ENCODE measurements at regions not wholly inside any gene's neighbourhood (a gene's known extent, or its start where the extent isn't known, plus 50 kb on each side); places are given as distances from the start of the nearest gene placed in this dataset.

- no peak for DNase-seq
- Histone ChIP-seq H3F3A (ENCODE audit: low read length, unreplicated experiment) (no peaks in the 10 kb centered on the region), H3K9me3 (ENCODE audit: low read length) (peaks cover 22% of the 10 kb centered on the region; the same call in 1 of the 2 replicates), H3K4me1 (ENCODE audit: insufficient read depth, low read length) (no peaks in the 10 kb centered on the region), H3K27ac (ENCODE audit: low read length) (no peak overlapping the region), H3K36me3 (ENCODE audit: low read depth, low read length) (no peaks in the 10 kb centered on the region), H3K79me2 (ENCODE audit: low read length) (no peaks in the 10 kb centered on the region), H3K27me3 (ENCODE audit: low read length) (no peaks in the 10 kb centered on the region), H3K4me3 (ENCODE audit: low read length) (no peak overlapping the region), H4K20me1 (ENCODE audit: low read length) (no peaks in the 10 kb centered on the region), H3K9ac (ENCODE audit: low read length) (no peak overlapping the region), H3K9me2 (replicated peaks; ENCODE audit: low read length) (no peaks in the 10 kb centered on the region), H3K4me2 (ENCODE audit: low read length) (no peak overlapping the region), H2AFZ (ENCODE audit: low read length) (no peak overlapping the region)
- CTCF ChIA-PET, result no interaction called here
- TF ChIP-seq CTCF (conservative IDR thresholded peaks at IDR 0.05; ENCODE audit: low read depth, low read length) (no peak), EZH2phosphoT487 (IDR thresholded peaks at IDR 0.05; ENCODE audit: borderline replicate concordance, low read length) (no peak), EZH2 (IDR thresholded peaks at IDR 0.05; ENCODE audit: low read length, unreplicated experiment) (no peak)
- POLR2A ChIA-PET (ENCODE audit: unreplicated experiment), result no interaction called here
- intact Hi-C loops (cut with micrococcal nuclease), result no loop called here
- ATAC-seq, result no peak
- no TSS peak for BruUV-seq (replicated peaks)
Measured at GRCh38 chr20:39492223-39492797, 530.2 kb downstream of the DHX35 start.

- H3K4me1 ChIP-seq (ENCODE audit: insufficient read depth, low read length), result no peaks in the 10 kb centered on the region
- H3K27me3 ChIP-seq (ENCODE audit: low read length), result no peaks in the 10 kb centered on the region
- TF ChIP-seq CTCF (conservative IDR thresholded peaks at IDR 0.05; ENCODE audit: low read depth, low read length) (no peak), EZH2phosphoT487 (IDR thresholded peaks at IDR 0.05; ENCODE audit: borderline replicate concordance, low read length) (no peak), EZH2 (IDR thresholded peaks at IDR 0.05; ENCODE audit: low read length, unreplicated experiment) (no peak)
- no peak overlapping the region for H3K9ac ChIP-seq (ENCODE audit: low read length)
- no peaks in the 10 kb centered on the region for H3K36me3 ChIP-seq (ENCODE audit: low read depth, low read length)
- ATAC-seq (no peak), DNase-seq (no peak)
- H3K9me2 ChIP-seq (replicated peaks; ENCODE audit: low read length), result no peaks in the 10 kb centered on the region
- ChIA-PET CTCF (no interaction called here), POLR2A (ENCODE audit: unreplicated experiment) (no interaction called here)
- peaks cover 16% of the 10 kb centered on the region; the same call in 1 of the 2 replicates for H3K9me3 ChIP-seq (ENCODE audit: low read length)
- H2AFZ ChIP-seq (ENCODE audit: low read length), result no peak overlapping the region
- H3K4me3 ChIP-seq (ENCODE audit: low read length), result no peak overlapping the region
- H4K20me1 ChIP-seq (ENCODE audit: low read length), result no peaks in the 10 kb centered on the region
- H3K79me2 ChIP-seq (ENCODE audit: low read length), result no peaks in the 10 kb centered on the region
- intact Hi-C loops (cut with micrococcal nuclease), result no loop called here
- H3F3A ChIP-seq (ENCODE audit: low read length, unreplicated experiment), result no peaks in the 10 kb centered on the region
- H3K27ac ChIP-seq (ENCODE audit: low read length), result no peak overlapping the region
- no peak overlapping the region for H3K4me2 ChIP-seq (ENCODE audit: low read length)
- BruUV-seq (replicated peaks), result no TSS peak
Measured at GRCh38 chr20:39491711-39492110, 529.6 kb downstream of the DHX35 start.

GRCh38 chr20:39489986-39490560 lies 527.9 kb downstream of the DHX35 start:
- H4K20me1 ChIP-seq (ENCODE audit: low read length), result no peaks in the 10 kb centered on the region

More at GRCh38 chr20:39489986-39490560, 527.9 kb downstream of the DHX35 start:
- intact Hi-C loops (cut with micrococcal nuclease), result no loop called here
- Histone ChIP-seq H3K36me3 (ENCODE audit: low read depth, low read length) (no peaks in the 10 kb centered on the region), H3K4me2 (ENCODE audit: low read length) (no peak overlapping the region), H3K9me2 (replicated peaks; ENCODE audit: low read length) (no peaks in the 10 kb centered on the region), H3K79me2 (ENCODE audit: low read length) (no peaks in the 10 kb centered on the region), H3K4me3 (ENCODE audit: low read length) (no peak overlapping the region), H3F3A (ENCODE audit: low read length, unreplicated experiment) (no peaks in the 10 kb centered on the region), H3K9ac (ENCODE audit: low read length) (no peak overlapping the region), H3K27me3 (ENCODE audit: low read length) (no peaks in the 10 kb centered on the region), H2AFZ (ENCODE audit: low read length) (no peak overlapping the region), H3K4me1 (ENCODE audit: insufficient read depth, low read length) (no peaks in the 10 kb centered on the region), H3K27ac (ENCODE audit: low read length) (no peak overlapping the region), H3K9me3 (ENCODE audit: low read length) (peaks cover 16% of the 10 kb centered on the region; the same call in 1 of the 2 replicates)
- ATAC-seq, result no peak
- DNase-seq, result no peak
- no TSS peak for BruUV-seq (replicated peaks)
- TF ChIP-seq CTCF (conservative IDR thresholded peaks at IDR 0.05; ENCODE audit: low read depth, low read length) (no peak), EZH2phosphoT487 (IDR thresholded peaks at IDR 0.05; ENCODE audit: borderline replicate concordance, low read length) (no peak), EZH2 (IDR thresholded peaks at IDR 0.05; ENCODE audit: low read length, unreplicated experiment) (no peak)
- ChIA-PET CTCF (no interaction called here), POLR2A (ENCODE audit: unreplicated experiment) (no interaction called here)
